IMR-90 (cell line): ENCODE measurements at regions not wholly inside any gene's neighbourhood (a gene's known extent, or its start where the extent isn't known, plus 50 kb on each side); places are given as distances from the start of the nearest gene placed in this dataset.

Experiments used
- ATAC-seq: fragments of 200-7000 bp; cut with Tn5 transposase; 2 replicates; pipeline ENCODE4 v1.9.1; 2020; ENCODE audit warnings: low read depth, mild to moderate bottlenecking, moderate library complexity
- BruUV-seq: library from RNA; stranded (reverse); fragments of 400-500 nt; replicated peaks from 2 replicates; lab custom pipeline; 2021; lab: Mats Ljungman, UMichigan
- CTCF ChIA-PET: fragments of 300-600 bp; formaldehyde crosslinking; extraction: SDS; loops from one replicate; lab custom pipeline; 2021; ENCODE audit warnings: antibody characterized with exemption; lab: Yijun Ruan, JAX
- POLR2A ChIA-PET: fragments of 300-600 bp; sonication (Branson Sonifier 250); formaldehyde crosslinking; loops from one replicate; lab custom pipeline; 2022; ENCODE audit warnings: antibody characterized with exemption; ENCODE audit not compliant: unreplicated experiment; lab: Charles Lee
- DNase-seq: peaks from one replicate; pipeline ENCODE4 v3.0.0; 2013
- H2AFZ ChIP-seq: replicated peaks from 2 replicates; pipeline ENCODE3; 2013; ENCODE audit warnings: low read length, mild to moderate bottlenecking; ENCODE audit not compliant: poor library complexity
- H2AK5ac ChIP-seq: 2 replicates; pipeline ENCODE4 v1.6.1; 2013; ENCODE audit warnings: low read depth, low read length, inconsistent platforms
- H2AK9ac ChIP-seq: replicated peaks from 2 replicates; pipeline ENCODE3; 2013; ENCODE audit warnings: mild to moderate bottlenecking, low read depth, low read length, moderate library complexity; ENCODE audit not compliant: poor library complexity
- H2BK120ac ChIP-seq: 2 replicates; pipeline ENCODE4 v1.6.1; 2013; ENCODE audit warnings: low read depth, low read length, inconsistent platforms
- H2BK15ac ChIP-seq: 3 replicates; pipeline ENCODE4 v1.6.1; 2013; ENCODE audit warnings: low read depth, low read length, inconsistent platforms
- H2BK20ac ChIP-seq: 2 replicates; pipeline ENCODE4 v1.6.1; 2013; ENCODE audit warnings: low read depth, mild to moderate bottlenecking, inconsistent platforms, low read length, moderate library complexity
- H2BK5ac ChIP-seq: 2 replicates; pipeline ENCODE4 v1.6.1; 2013; ENCODE audit warnings: mild to moderate bottlenecking, low read depth, low read length, inconsistent platforms; ENCODE audit not compliant: poor library complexity, severe bottlenecking
- H3K14ac ChIP-seq: replicated peaks from 2 replicates; pipeline ENCODE4 v1.6.1; 2013; ENCODE audit warnings: low read depth, low read length, inconsistent platforms
- H3K18ac ChIP-seq: 2 replicates; pipeline ENCODE4 v1.6.1; 2013; ENCODE audit warnings: low read depth, low read length, control low read depth
- H3K23ac ChIP-seq: 2 replicates; pipeline ENCODE4 v1.6.1; 2013; ENCODE audit warnings: low read depth, low read length, inconsistent platforms
- H3K27ac ChIP-seq: 2 replicates; pipeline ENCODE4 v1.5.1; 2013; ENCODE audit warnings: mild to moderate bottlenecking, control low read depth, low read length; ENCODE audit not compliant: insufficient read depth
- H3K27me3 ChIP-seq: 2 replicates; pipeline ENCODE4 v1.6.1; 2013; ENCODE audit warnings: low read length; ENCODE audit not compliant: control insufficient read depth, insufficient read depth
- H3K36me3 ChIP-seq: 2 replicates; pipeline ENCODE4 v1.6.1; 2013; ENCODE audit warnings: low read length, mixed read lengths; ENCODE audit not compliant: control insufficient read depth, insufficient read depth
- H3K4ac ChIP-seq: 2 replicates; pipeline ENCODE4 v1.6.1; 2013; ENCODE audit warnings: low read depth, low read length, inconsistent platforms
- H3K4me1 ChIP-seq: 2 replicates; pipeline ENCODE4 v1.6.1; 2013; ENCODE audit warnings: low read length, mixed read lengths; ENCODE audit not compliant: control insufficient read depth, insufficient read depth
- H3K4me2 ChIP-seq: 2 replicates; pipeline ENCODE4 v1.6.1; 2013; ENCODE audit warnings: low read depth, mild to moderate bottlenecking, control low read depth, low read length, moderate library complexity
- H3K4me3 ChIP-seq: 2 replicates; pipeline ENCODE4 v1.5.1; 2013; ENCODE audit warnings: low read depth, mild to moderate bottlenecking, control low read depth, low read length, moderate library complexity; ENCODE audit not compliant: insufficient read depth
- H3K56ac ChIP-seq: 2 replicates; pipeline ENCODE4 v1.6.1; 2013; ENCODE audit warnings: low read length, inconsistent platforms; ENCODE audit not compliant: insufficient read depth; ENCODE audit errors: extremely low read depth
- H3K79me1 ChIP-seq, 2 experiments: 2 replicates each; pipeline ENCODE4 v1.6.1; 2013; ENCODE audit warnings: low read length in 2 of 2, inconsistent platforms in 1 of 2, low read depth in 1 of 2
- H3K9ac ChIP-seq: 2 replicates; pipeline ENCODE4 v1.6.1; 2013; ENCODE audit warnings: low read depth, low read length, control low read depth
- H3K9me1 ChIP-seq: 2 replicates; pipeline ENCODE4 v1.6.1; 2013; ENCODE audit warnings: low read length, inconsistent platforms; ENCODE audit not compliant: insufficient read depth
- H3K9me3 ChIP-seq: 2 replicates; pipeline ENCODE4 v1.6.1; 2013; ENCODE audit warnings: low read length; ENCODE audit not compliant: control insufficient read depth, insufficient read depth
- H4K20me1 ChIP-seq: 2 replicates; pipeline ENCODE4 v1.6.1; 2013; ENCODE audit warnings: low read length, inconsistent platforms; ENCODE audit not compliant: insufficient read depth
- H4K5ac ChIP-seq: 2 replicates; pipeline ENCODE4 v1.6.1; 2013; ENCODE audit warnings: mild to moderate bottlenecking, low read depth, low read length, control low read depth
- H4K8ac ChIP-seq, 2 experiments: 2 replicates each; pipeline ENCODE4 v1.6.1; 2013; ENCODE audit warnings: low read depth in 2 of 2, low read length in 2 of 2, control low read depth in 1 of 2, inconsistent platforms in 1 of 2
- H4K91ac ChIP-seq: 2 replicates; pipeline ENCODE4 v1.6.1; 2013; ENCODE audit warnings: low read depth, low read length, inconsistent platforms; ENCODE audit not compliant: insufficient read depth
- BHLHE40 ChIP-seq: fragments of 150-350 bp; IDR thresholded peaks from 2 replicates; pipeline ENCODE4 v1.6.1; 2016; ENCODE audit warnings: mild to moderate bottlenecking, low read depth, low read length
- CEBPB ChIP-seq: IDR thresholded peaks from 2 replicates; pipeline ENCODE4 v1.6.1; 2012; ENCODE audit warnings: low read depth, low read length, improper control_type of control experiment
- CHD1 ChIP-seq: IDR thresholded peaks from 2 replicates; pipeline ENCODE4 v1.6.1; 2012; ENCODE audit warnings: low read depth, low read length, improper control_type of control experiment
- FOS ChIP-seq: fragments of 150-350 bp; IDR thresholded peaks from 2 replicates; pipeline ENCODE4 v1.6.1; 2016; ENCODE audit warnings: low read depth, low read length
- MAFK ChIP-seq: IDR thresholded peaks from 2 replicates; pipeline ENCODE4 v1.6.1; 2012; ENCODE audit warnings: low read depth, low read length, improper control_type of control experiment
- MAZ ChIP-seq: IDR thresholded peaks from 2 replicates; pipeline ENCODE4 v1.6.1; 2012; ENCODE audit warnings: low read depth, mild to moderate bottlenecking, low read length, improper control_type of control experiment, moderate library complexity, borderline replicate concordance
- MXI1 ChIP-seq: IDR thresholded peaks from 2 replicates; pipeline ENCODE4 v1.6.1; 2012; ENCODE audit warnings: low read depth, mild to moderate bottlenecking, low read length, moderate library complexity, borderline replicate concordance
- NFE2L2 ChIP-seq: fragments of 150-350 bp; IDR thresholded peaks from 2 replicates; pipeline ENCODE4 v1.6.1; 2016; ENCODE audit warnings: low read depth, mild to moderate bottlenecking, low read length
- POLR2A ChIP-seq: IDR thresholded peaks from 2 replicates; pipeline ENCODE4 v1.6.1; 2012; ENCODE audit warnings: mild to moderate bottlenecking, low read depth, low read length
- RAD21 ChIP-seq: IDR thresholded peaks from 2 replicates; pipeline ENCODE4 v1.6.1; 2012; ENCODE audit warnings: low read length, improper control_type of control experiment
- RCOR1 ChIP-seq: IDR thresholded peaks from 2 replicates; pipeline ENCODE4 v1.6.1; 2012; ENCODE audit warnings: mild to moderate bottlenecking, low read length, improper control_type of control experiment; ENCODE audit not compliant: insufficient replicate concordance
- RFX5 ChIP-seq: IDR thresholded peaks from 2 replicates; pipeline ENCODE4 v1.8.0; 2012; ENCODE audit warnings: low read depth, mild to moderate bottlenecking, low read length, moderate library complexity
- SMC3 ChIP-seq: fragments of 150-350 bp; IDR thresholded peaks from 2 replicates; pipeline ENCODE4 v1.6.1; 2016; ENCODE audit warnings: low read depth, mild to moderate bottlenecking, antibody characterized with exemption, low read length, moderate library complexity
- WGBS, 2 experiments: methylation state at CpG; one replicate each; pipeline versions ENCODE4 v1.1.5 to v1.1.7; 2013; ENCODE audit warnings: missing lambda C conversion rate in 2 of 2; ENCODE audit not compliant: insufficient read length in 1 of 2; ENCODE audit errors: extremely low coverage in 2 of 2; 5-methylcytosine and 5-hydroxymethylcytosine counted together
- dilution Hi-C: fragments of 300-500 bp; cut with HindIII; formaldehyde crosslinking; loops from one replicate; pipeline ENCODE4 v1.14.3; 2018; ENCODE audit warnings: low sequenced_read_pairs; ENCODE audit not compliant: unreplicated experiment
- in situ Hi-C: fragments of 300-500 bp; cut with MboI; formaldehyde crosslinking; loops from 3 replicates; pipeline ENCODE4 v1.14.3; 2019; ENCODE audit warnings: low sequenced_read_pairs, inconsistent platforms, mixed read lengths
- intact Hi-C: fragments of 100-400 bp; cut with micrococcal nuclease; formaldehyde crosslinking; loops from 2 replicates; pipeline ENCODE4 v1.10.0; 2022
- TF ChIP-seq, protein P1 (sequence below): fragments of 150-350 bp; IDR thresholded peaks from 2 replicates; pipeline ENCODE4 v1.6.1; 2017; ENCODE audit warnings: mild to moderate bottlenecking, antibody characterized with exemption, low read length, low read depth
- TF ChIP-seq, protein P2 (sequence below): conservative IDR thresholded peaks from 2 replicates; pipeline ENCODE4 v1.5.1; 2012; ENCODE audit warnings: mild to moderate bottlenecking, low read depth, low read length, improper control_type of control experiment
- TF ChIP-seq, protein P3 (sequence below): fragments of 150-350 bp; IDR thresholded peaks from 2 replicates; pipeline ENCODE4 v1.6.1; 2016; ENCODE audit warnings: low read depth, mild to moderate bottlenecking, low read length, moderate library complexity, borderline replicate concordance

DNA sequence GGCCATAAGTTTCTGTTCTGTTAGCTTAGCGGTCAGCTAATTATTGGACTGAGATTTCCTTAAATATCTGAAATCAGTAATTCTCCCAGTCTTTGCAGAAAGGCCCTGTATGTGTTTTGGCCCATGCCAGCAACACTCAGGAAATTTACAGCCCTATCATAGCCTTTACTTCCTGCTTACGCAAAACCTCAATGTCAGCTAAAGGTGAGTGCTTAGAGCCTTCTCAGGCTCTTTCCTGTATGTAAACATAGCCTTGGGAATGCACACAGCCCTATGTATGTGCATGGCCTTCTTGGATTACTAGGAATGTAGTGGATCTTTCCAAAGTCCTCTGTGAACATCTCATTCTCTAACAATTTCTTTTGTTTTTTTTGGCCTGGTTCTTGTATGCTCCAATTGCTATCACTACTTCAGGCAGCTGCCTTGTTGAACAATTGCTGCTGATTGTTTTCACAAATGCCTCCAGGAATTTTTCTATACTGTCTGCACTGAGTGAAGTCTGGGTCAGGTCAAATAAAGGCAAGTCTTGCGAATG, 200.0 kb downstream of the PPP1R2C start:
- H3K4me1 ChIP-seq: no peaks in the 10 kb centered on the region
- H2BK20ac ChIP-seq: no peak overlapping the region
- no CpG with 5 or more reads among the region's 3 CpGs for WGBS, 2 experiments
- no peaks in the 10 kb centered on the region for H3K9me3 ChIP-seq
- H2BK120ac ChIP-seq: no peak overlapping the region
- dilution Hi-C loops (no loop called here), intact Hi-C loops (no loop called here), in situ Hi-C loops (no loop called here)
- no peak overlapping the region for H2BK5ac ChIP-seq
- no peaks in the 10 kb centered on the region for H4K20me1 ChIP-seq
- H3K23ac ChIP-seq: no peak overlapping the region
- H4K8ac ChIP-seq: no peak overlapping the region
- ATAC-seq: no peak
- ChIA-PET POLR2A (no interaction called here), CTCF (no interaction called here)
- no peak overlapping the region for H3K4me2 ChIP-seq
- no TSS peak for BruUV-seq
- H3K36me3 ChIP-seq: no peaks in the 10 kb centered on the region
- H3K18ac ChIP-seq: no peak overlapping the region
- no peak overlapping the region for H3K14ac ChIP-seq
- no peaks in the 10 kb centered on the region for H3K79me1 ChIP-seq
- H4K5ac ChIP-seq: no peak overlapping the region
- H2AK9ac ChIP-seq: no peak overlapping the region
- no peak overlapping the region for H3K4ac ChIP-seq
- H2AFZ ChIP-seq: no peak overlapping the region
- no peak for DNase-seq
- no peak overlapping the region for H3K9ac ChIP-seq
- no peak overlapping the region for H3K4me3 ChIP-seq
- H3K9me1 ChIP-seq: no peaks in the 10 kb centered on the region
- TF ChIP-seq MAFK (no peak), MAZ (no peak), SMC3 (no peak), CHD1 (no peak), POLR2A (no peak), MXI1 (no peak), NFE2L2 (no peak), BHLHE40 (no peak), RFX5 (no peak), RCOR1 (no peak), RAD21 (no peak), CEBPB (no peak), FOS (no peak)
- TF ChIP-seq, protein P1, sequence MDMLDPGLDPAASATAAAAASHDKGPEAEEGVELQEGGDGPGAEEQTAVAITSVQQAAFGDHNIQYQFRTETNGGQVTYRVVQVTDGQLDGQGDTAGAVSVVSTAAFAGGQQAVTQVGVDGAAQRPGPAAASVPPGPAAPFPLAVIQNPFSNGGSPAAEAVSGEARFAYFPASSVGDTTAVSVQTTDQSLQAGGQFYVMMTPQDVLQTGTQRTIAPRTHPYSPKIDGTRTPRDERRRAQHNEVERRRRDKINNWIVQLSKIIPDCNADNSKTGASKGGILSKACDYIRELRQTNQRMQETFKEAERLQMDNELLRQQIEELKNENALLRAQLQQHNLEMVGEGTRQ: no peak
- TF ChIP-seq, protein P2, sequence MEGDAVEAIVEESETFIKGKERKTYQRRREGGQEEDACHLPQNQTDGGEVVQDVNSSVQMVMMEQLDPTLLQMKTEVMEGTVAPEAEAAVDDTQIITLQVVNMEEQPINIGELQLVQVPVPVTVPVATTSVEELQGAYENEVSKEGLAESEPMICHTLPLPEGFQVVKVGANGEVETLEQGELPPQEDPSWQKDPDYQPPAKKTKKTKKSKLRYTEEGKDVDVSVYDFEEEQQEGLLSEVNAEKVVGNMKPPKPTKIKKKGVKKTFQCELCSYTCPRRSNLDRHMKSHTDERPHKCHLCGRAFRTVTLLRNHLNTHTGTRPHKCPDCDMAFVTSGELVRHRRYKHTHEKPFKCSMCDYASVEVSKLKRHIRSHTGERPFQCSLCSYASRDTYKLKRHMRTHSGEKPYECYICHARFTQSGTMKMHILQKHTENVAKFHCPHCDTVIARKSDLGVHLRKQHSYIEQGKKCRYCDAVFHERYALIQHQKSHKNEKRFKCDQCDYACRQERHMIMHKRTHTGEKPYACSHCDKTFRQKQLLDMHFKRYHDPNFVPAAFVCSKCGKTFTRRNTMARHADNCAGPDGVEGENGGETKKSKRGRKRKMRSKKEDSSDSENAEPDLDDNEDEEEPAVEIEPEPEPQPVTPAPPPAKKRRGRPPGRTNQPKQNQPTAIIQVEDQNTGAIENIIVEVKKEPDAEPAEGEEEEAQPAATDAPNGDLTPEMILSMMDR: no peak
- TF ChIP-seq, protein P3, sequence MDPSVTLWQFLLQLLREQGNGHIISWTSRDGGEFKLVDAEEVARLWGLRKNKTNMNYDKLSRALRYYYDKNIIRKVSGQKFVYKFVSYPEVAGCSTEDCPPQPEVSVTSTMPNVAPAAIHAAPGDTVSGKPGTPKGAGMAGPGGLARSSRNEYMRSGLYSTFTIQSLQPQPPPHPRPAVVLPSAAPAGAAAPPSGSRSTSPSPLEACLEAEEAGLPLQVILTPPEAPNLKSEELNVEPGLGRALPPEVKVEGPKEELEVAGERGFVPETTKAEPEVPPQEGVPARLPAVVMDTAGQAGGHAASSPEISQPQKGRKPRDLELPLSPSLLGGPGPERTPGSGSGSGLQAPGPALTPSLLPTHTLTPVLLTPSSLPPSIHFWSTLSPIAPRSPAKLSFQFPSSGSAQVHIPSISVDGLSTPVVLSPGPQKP: no peak
- no peak overlapping the region for H3K27ac ChIP-seq
- H3K27me3 ChIP-seq: 0 out of 2 replicates have a peak, but pooled peaks cover 2% of the 10 kb centered on the region
- H2AK5ac ChIP-seq: no peak overlapping the region
- no peak overlapping the region for H4K91ac ChIP-seq
- H2BK15ac ChIP-seq: no peak overlapping the region
- no peak overlapping the region for H3K56ac ChIP-seq
